BE2C (cell line): ENCODE measurements at regions not wholly inside any gene's neighbourhood (a gene's known extent, or its start where the extent isn't known, plus 50 kb on each side); places are given as distances from the start of the nearest gene placed in this dataset.
A peak's percentile ranks its signal among the peaks of the same experiment; 100 is the strongest.

Source experiments
- DNase-seq: peaks from one replicate; pipeline ENCODE4 v3.0.0-alpha.2; 2020
- H3K27me3 ChIP-seq: fragments of 250-450 bp; sonication (Bioruptor Pico); 2 replicates; pipeline ENCODE4 v1.5.1; 2020; ENCODE audit warnings: mild to moderate bottlenecking
- H3K36me3 ChIP-seq: fragments of 250-450 bp; sonication (Bioruptor Pico); 2 replicates; pipeline ENCODE4 v1.5.1; 2020; ENCODE audit warnings: mild to moderate bottlenecking
- H3K4me1 ChIP-seq: fragments of 250-450 bp; sonication (Bioruptor Pico); 2 replicates; pipeline ENCODE4 v1.5.1; 2020
- H3K4me3 ChIP-seq: 2 replicates; pipeline ENCODE4 v1.5.1; 2011; ENCODE audit warnings: low read depth, low read length
- H3K9me3 ChIP-seq: fragments of 250-450 bp; sonication (Bioruptor Pico); 2 replicates; pipeline ENCODE4 v1.5.1; 2020
- CTCF ChIP-seq: IDR thresholded peaks from 2 replicates; pipeline ENCODE4 v1.5.1; 2012; ENCODE audit warnings: mild to moderate bottlenecking, low read depth, low read length

GRCh38 chr11:116694349-116694725 lies 78.5 kb downstream of the BUD13 start:
- no peak for DNase-seq
- H3K36me3 ChIP-seq, result no peaks in the 10 kb centered on the region
- no peak for TF ChIP-seq CTCF

GRCh38 chr11:116693593-116694348 lies 79.0 kb downstream of the BUD13 start:
- H3K27me3 ChIP-seq, result no peaks in the 10 kb centered on the region
- peaks cover 5% of the 10 kb centered on the region for H3K4me1 ChIP-seq
- TF ChIP-seq CTCF, result no peak
- no peak for DNase-seq
- H3K4me3 ChIP-seq, result no peak overlapping the region
- no peaks in the 10 kb centered on the region for H3K36me3 ChIP-seq
- H3K9me3 ChIP-seq, result no peaks in the 10 kb centered on the region

More at GRCh38 chr11:116694349-116694725, 78.5 kb downstream of the BUD13 start:
- Histone ChIP-seq H3K27me3 (no peaks in the 10 kb centered on the region), H3K4me1 (peaks cover 5% of the 10 kb centered on the region), H3K9me3 (no peaks in the 10 kb centered on the region), H3K4me3 (no peak overlapping the region)

GRCh38 chr11:116693102-116693570 lies 79.7 kb downstream of the BUD13 start:
- H3K27me3 ChIP-seq, result no peaks in the 10 kb centered on the region
- H3K36me3 ChIP-seq, result no peaks in the 10 kb centered on the region
- H3K9me3 ChIP-seq, result no peaks in the 10 kb centered on the region
- H3K4me1 ChIP-seq, result peaks cover 5% of the 10 kb centered on the region
- no peak overlapping the region for H3K4me3 ChIP-seq
- no peak for DNase-seq
- TF ChIP-seq CTCF, result no peak

- DNase-seq, result no peak
Measured at GRCh38 chr11:116692318-116693101, 80.3 kb downstream of the BUD13 start.

GRCh38 chr11:116691771-116692177 lies 81.0 kb downstream of the BUD13 start:
- Histone ChIP-seq H3K4me1 (peaks cover 5% of the 10 kb centered on the region), H3K36me3 (no peaks in the 10 kb centered on the region), H3K4me3 (no peak overlapping the region), H3K27me3 (no peaks in the 10 kb centered on the region), H3K9me3 (no peaks in the 10 kb centered on the region)
- peak; percentile 90 for TF ChIP-seq CTCF
- DNase-seq, result peak; percentile 75

More at GRCh38 chr11:116692318-116693101, 80.3 kb downstream of the BUD13 start:
- no peaks in the 10 kb centered on the region for H3K36me3 ChIP-seq
- no peaks in the 10 kb centered on the region for H3K27me3 ChIP-seq
- peaks cover 5% of the 10 kb centered on the region for H3K4me1 ChIP-seq
- no peak for TF ChIP-seq CTCF
- H3K4me3 ChIP-seq, result no peak overlapping the region
- no peaks in the 10 kb centered on the region for H3K9me3 ChIP-seq

- TF ChIP-seq CTCF, result no peak
- Histone ChIP-seq H3K36me3 (no peaks in the 10 kb centered on the region), H3K4me3 (no peak overlapping the region), H3K9me3 (no peaks in the 10 kb centered on the region), H3K27me3 (no peaks in the 10 kb centered on the region), H3K4me1 (peaks cover 5% of the 10 kb centered on the region)
- DNase-seq, result no peak
Measured at GRCh38 chr11:116690611-116691010, 82.2 kb downstream of the BUD13 start.
